Activated CD4-positive, alpha-beta memory T cell treated with anti-CD3 and anti-CD28 coated beads for 36 hours (primary cell): ENCODE measurements at regions not wholly inside any gene's neighbourhood (a gene's known extent, or its start where the extent isn't known, plus 50 kb on each side); places are given as distances from the start of the nearest gene placed in this dataset.
"Not testable (repeated sequence)": the region's sequence is repeated elsewhere in the genome, so short reads cannot be mapped to it uniquely, and the experiment has no call there.

Source experiments
- CTCF ChIA-PET: fragments of 350-600 bp; sonication (Branson Sonifier 250); formaldehyde crosslinking; loops from one replicate; lab custom pipeline; 2021; ENCODE audit warnings: antibody characterized with exemption, inconsistent platforms; lab: Charles Lee
- POLR2A ChIA-PET: fragments of 350-600 bp; sonication (Branson Sonifier 250); formaldehyde crosslinking; loops from one replicate; lab custom pipeline; 2021; ENCODE audit warnings: antibody characterized with exemption; lab: Charles Lee
- DNase-seq: peaks from one replicate; pipeline ENCODE4 v3.0.0-alpha.2; 2020
- H3K27ac Mint-ChIP-seq: one replicate; pipeline ENCODE4 v1.8.0; 2021; ENCODE audit warnings: mixed read lengths
- H3K27me3 Mint-ChIP-seq: one replicate; pipeline ENCODE4 v1.8.0; 2021; ENCODE audit warnings: mixed read lengths
- H3K36me3 Mint-ChIP-seq: one replicate; pipeline ENCODE4 v1.8.0; 2021; ENCODE audit warnings: mixed read lengths
- H3K4me1 Mint-ChIP-seq: one replicate; pipeline ENCODE4 v1.8.0; 2021; ENCODE audit warnings: low read depth, mixed read lengths
- H3K4me3 Mint-ChIP-seq: one replicate; pipeline ENCODE4 v1.8.0; 2021; ENCODE audit warnings: mild to moderate bottlenecking, mixed read lengths
- H3K9me3 Mint-ChIP-seq: one replicate; pipeline ENCODE4 v1.8.0; 2021; ENCODE audit warnings: mixed read lengths
- intact Hi-C: fragments of 100-400 bp; cut with micrococcal nuclease; formaldehyde crosslinking; loops from one replicate; pipeline ENCODE4 v1.15.1; 2023

DNA sequence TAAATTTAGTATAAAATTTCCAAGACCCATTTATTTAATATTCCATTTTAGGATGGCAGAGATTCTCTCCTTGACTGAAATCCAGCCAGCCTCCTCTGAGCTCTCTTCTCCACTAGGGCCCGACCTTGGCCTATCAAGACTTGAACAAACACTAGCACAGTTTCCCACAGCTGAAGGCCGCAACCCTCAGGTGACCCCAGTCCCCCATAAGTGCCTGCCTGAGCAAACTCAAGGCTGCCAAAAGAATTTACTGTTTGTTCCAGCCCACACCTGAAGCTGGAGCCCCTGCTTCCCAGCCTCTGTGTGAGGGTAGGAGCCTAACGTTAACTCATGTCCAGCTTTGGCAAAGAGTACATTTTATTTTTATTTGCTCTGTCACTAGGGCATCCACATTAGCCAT is 629.0 kb upstream of the ZFP42 start:
- Mint-ChIP-seq H3K9me3 (peaks cover 2% of the 10 kb centered on the region), H3K27me3 (no peaks in the 10 kb centered on the region), H3K4me1 (no peaks in the 10 kb centered on the region), H3K36me3 (no peaks in the 10 kb centered on the region), H3K27ac (no peak overlapping the region), H3K4me3 (no peak overlapping the region)
- CTCF ChIA-PET = no interaction called here
- POLR2A ChIA-PET = no interaction called here
- intact Hi-C loops = no loop called here
- DNase-seq = no peak

DNA sequence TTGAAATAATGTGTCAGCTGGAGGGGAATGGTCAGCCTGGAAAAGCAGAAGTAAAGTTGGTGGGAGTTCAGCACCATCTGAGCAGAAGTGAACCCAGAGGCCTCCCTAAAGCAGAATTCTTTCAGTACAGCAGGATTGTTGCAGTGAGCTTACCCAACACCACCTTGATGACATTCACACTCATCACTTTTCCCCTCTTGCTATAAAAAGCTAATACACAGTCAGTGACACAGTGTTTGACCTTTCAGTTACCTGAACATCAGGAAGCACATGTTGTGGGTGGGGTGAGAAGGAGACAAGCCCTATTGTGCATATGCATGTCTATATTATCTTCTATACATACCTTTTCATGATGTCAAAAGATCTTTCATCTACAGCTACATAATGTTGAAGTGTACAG is 624.7 kb upstream of the ZFP42 start:
- intact Hi-C loops = no loop called here
- Mint-ChIP-seq H3K4me3 (no peak overlapping the region), H3K27me3 (no peaks in the 10 kb centered on the region), H3K9me3 (peaks cover 15% of the 10 kb centered on the region), H3K4me1 (no peaks in the 10 kb centered on the region), H3K36me3 (no peaks in the 10 kb centered on the region), H3K27ac (no peak overlapping the region)
- no peak for DNase-seq
- POLR2A ChIA-PET = no interaction called here
- CTCF ChIA-PET = no interaction called here

DNA sequence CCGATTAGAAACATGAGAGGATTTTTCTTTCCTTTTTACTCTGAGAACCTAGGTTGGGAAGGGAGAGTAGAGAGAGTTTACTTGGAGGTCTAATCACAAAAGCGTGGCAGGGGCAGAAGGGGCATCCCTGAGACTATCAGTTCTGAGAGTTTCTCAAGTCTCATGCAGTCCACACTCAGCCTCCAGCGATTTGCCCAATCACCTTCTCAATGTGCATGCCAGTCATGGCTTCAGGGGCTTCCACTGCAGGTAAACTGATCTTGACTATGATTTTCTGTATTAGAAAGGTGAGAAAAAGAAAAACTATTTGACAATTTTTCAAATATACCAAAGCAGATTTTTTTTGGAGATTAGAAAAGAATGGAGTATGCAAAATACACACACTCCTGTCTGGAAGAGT is 617.1 kb upstream of the ZFP42 start:
- DNase-seq = no peak
- Mint-ChIP-seq H3K4me1 (no peaks in the 10 kb centered on the region), H3K36me3 (no peaks in the 10 kb centered on the region), H3K27me3 (no peaks in the 10 kb centered on the region), H3K9me3 (peaks cover 12% of the 10 kb centered on the region), H3K4me3 (no peak overlapping the region), H3K27ac (no peak overlapping the region)
- intact Hi-C loops = no loop called here
- ChIA-PET POLR2A (no interaction called here), CTCF (no interaction called here)

DNA sequence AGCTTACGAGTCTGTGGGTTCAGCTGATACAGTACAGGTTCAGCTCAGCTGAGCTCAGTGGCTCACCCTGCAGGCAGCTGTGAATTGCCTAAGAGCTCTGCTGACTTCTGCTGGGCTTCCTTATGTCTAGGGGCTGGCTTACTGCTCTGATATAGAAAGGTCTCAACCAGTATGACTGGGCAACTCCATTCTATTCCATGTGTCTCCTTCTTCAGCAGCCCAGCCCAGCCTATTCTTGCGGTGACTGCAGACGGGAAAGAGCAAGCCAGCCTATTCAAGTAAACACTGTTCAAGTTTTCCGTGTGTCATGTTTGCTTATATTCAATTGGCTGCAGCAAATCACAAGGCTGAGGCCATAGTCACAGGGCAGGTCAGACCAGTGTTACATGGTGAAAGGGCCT is 615.4 kb upstream of the ZFP42 start:
- intact Hi-C loops = no loop called here
- no peak overlapping the region for H3K27ac Mint-ChIP-seq
- H3K4me3 Mint-ChIP-seq = no peak overlapping the region
- no peaks in the 10 kb centered on the region for H3K36me3 Mint-ChIP-seq
- H3K9me3 Mint-ChIP-seq = peaks cover 13% of the 10 kb centered on the region
- H3K27me3 Mint-ChIP-seq = no peaks in the 10 kb centered on the region
- ChIA-PET POLR2A (no interaction called here), CTCF (no interaction called here)
- DNase-seq = no peak
- H3K4me1 Mint-ChIP-seq = no peaks in the 10 kb centered on the region

DNA sequence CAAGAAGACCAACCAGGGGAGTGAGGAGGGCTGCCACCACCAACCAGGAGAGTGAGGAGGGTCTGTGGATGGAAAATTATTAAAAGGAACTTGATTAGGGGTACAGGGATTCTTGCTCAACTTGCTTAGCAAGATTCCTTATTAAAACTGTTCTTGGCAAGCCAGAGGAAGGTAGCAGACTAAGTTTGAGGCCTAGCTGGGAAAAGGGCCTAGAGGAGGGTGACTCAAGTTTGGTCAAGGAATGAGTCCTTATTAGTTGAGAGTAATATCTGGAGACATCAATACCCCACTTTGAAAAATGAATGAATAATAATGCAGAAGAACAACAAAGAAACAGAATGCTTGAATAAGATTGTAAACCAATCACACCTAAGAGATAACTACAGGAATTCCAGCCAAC is 612.4 kb upstream of the ZFP42 start:
- no peak overlapping the region for H3K4me3 Mint-ChIP-seq
- ChIA-PET POLR2A (no interaction called here), CTCF (no interaction called here)
- H3K9me3 Mint-ChIP-seq = peaks cover 8% of the 10 kb centered on the region
- no peaks in the 10 kb centered on the region for H3K36me3 Mint-ChIP-seq
- H3K27me3 Mint-ChIP-seq = no peaks in the 10 kb centered on the region
- no peak overlapping the region for H3K27ac Mint-ChIP-seq
- no peaks in the 10 kb centered on the region for H3K4me1 Mint-ChIP-seq
- DNase-seq = no peak
- intact Hi-C loops = no loop called here

DNA sequence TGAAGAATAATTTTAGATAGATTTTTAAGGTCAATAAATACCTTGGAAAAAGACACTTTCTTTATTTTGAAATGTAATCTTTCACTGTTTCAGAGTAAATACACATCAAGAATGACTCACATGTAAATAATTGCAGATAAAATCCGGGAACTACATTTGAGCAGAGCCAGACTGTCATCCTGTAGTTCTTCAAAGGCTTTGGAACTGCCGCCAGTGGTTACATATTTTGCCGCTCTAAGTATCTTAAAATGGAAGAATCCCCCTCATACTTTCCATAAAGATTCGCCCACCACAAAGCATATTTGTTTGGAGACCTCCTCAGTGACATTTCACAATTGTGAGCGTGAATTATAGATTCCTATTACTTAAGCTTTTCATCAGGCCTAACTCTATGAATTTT is 607.8 kb upstream of the ZFP42 start:
- intact Hi-C loops = no loop called here
- Mint-ChIP-seq H3K36me3 (no peaks in the 10 kb centered on the region), H3K27ac (no peak overlapping the region), H3K4me1 (no peaks in the 10 kb centered on the region), H3K9me3 (peaks cover 8% of the 10 kb centered on the region), H3K27me3 (no peaks in the 10 kb centered on the region), H3K4me3 (no peak overlapping the region)
- no peak for DNase-seq
- ChIA-PET POLR2A (no interaction called here), CTCF (no interaction called here)

DNA sequence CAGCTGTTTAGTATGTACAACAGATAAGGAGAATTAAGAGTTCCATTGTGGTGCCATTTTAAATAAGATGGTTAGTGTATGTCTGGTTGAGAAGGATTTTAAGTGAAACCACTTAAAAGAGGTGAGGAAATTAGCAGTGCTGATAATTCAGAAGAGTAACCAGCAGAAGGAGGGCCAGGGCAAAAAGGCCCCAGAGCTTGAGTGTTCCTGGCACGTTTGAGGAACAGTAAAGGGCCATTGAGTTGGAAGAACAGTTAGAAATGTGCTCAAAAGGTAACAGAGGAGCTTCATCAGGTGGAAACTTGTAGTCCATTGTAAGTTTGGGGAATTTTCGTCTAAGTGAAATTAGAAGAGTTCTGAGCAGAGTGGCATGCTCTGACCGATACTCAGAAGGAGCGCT is 606.2 kb upstream of the ZFP42 start:
- Mint-ChIP-seq H3K9me3 (peaks cover 4% of the 10 kb centered on the region), H3K36me3 (no peaks in the 10 kb centered on the region), H3K27me3 (no peaks in the 10 kb centered on the region), H3K4me1 (no peaks in the 10 kb centered on the region), H3K4me3 (no peak overlapping the region), H3K27ac (no peak overlapping the region)
- ChIA-PET CTCF (no interaction called here), POLR2A (no interaction called here)
- intact Hi-C loops = no loop called here
- no peak for DNase-seq

DNA sequence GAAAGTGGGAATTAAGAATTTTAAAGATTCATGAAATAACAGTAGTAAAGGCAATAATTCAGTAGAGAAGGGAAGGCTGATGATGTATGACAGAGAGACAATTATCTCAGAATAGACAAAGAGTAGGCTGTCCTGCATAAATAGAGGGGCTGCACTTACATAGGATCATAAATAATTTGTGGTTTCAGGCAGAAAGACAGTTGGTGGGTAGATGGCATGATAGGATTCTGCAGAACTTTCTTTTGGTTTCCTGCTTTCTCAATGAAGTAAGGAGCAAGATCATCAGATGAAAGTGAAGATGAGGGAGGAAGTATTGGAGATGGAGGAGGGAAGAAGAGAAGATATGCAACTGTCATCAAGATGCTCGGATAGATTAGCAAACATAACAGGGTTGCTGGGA is 604.9 kb upstream of the ZFP42 start:
- intact Hi-C loops = no loop called here
- POLR2A ChIA-PET = no interaction called here
- no peaks in the 10 kb centered on the region for H3K27me3 Mint-ChIP-seq
- peaks cover 7% of the 10 kb centered on the region for H3K9me3 Mint-ChIP-seq
- no peaks in the 10 kb centered on the region for H3K36me3 Mint-ChIP-seq
- no peak overlapping the region for H3K4me3 Mint-ChIP-seq
- H3K4me1 Mint-ChIP-seq = no peaks in the 10 kb centered on the region
- CTCF ChIA-PET = no interaction called here
- DNase-seq = no peak
- no peak overlapping the region for H3K27ac Mint-ChIP-seq

DNA sequence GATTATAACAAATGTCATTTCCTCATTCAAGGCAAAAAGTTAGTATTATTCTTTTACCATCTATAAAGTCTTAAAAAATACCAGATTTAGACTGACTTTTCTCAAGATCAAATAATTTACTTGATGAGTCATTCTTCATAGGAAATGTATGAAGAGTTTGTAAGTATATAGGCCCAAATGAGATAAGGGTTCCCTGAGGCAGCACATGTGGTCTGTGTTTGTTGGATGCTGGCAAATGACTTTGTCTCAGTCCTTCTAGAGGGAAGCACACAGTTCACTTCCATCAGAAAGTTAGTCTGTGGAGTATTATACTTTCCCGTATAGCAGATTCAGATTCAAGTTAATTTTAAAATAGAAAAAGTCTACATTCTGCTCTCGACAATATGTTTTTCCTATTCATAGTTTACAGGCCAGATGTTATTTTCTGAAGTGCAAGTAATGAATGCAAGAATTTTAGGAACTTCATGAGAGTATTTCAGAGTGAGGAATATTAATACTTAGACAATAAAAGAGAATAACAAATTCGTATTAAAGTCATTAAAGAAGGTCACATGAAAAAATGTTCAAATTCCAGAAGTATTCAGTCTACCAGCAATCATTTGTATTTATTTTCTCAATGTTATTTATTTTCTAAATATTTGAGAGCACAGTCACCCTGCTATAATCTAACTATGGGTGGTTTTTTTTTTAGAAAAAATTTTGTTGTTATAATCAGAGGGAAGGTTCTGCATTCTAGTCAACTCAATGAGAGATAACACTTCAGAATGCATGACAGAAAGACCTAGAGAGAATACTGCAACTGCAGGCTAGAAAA is 601.8 kb upstream of the ZFP42 start:
- ChIA-PET POLR2A (no interaction called here), CTCF (no interaction called here)
- no peak for DNase-seq
- Mint-ChIP-seq H3K27ac (no peak overlapping the region), H3K36me3 (no peaks in the 10 kb centered on the region), H3K4me3 (no peak overlapping the region), H3K27me3 (no peaks in the 10 kb centered on the region), H3K9me3 (peaks cover 4% of the 10 kb centered on the region), H3K4me1 (no peaks in the 10 kb centered on the region)
- intact Hi-C loops = no loop called here

DNA sequence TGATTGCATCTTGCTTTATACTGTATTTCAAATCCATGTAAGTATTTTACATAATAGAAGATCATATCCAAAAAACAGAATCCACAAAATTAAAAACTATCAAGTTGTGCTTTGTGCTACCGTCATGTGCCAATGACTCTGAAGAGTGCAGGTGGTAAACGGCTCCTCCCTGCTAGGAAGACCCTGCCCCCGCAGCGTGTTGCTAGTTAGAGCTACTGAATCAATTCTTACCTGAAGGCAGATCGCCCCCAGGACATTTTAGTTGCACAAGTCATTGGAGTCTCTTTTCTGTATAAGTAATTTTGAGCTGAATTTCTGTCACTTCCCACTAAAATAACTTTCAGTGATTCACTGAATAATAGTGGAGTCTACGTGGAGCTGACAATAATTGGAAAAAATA is 599.5 kb upstream of the ZFP42 start:
- H3K4me1 Mint-ChIP-seq = no peaks in the 10 kb centered on the region
- H3K9me3 Mint-ChIP-seq = peaks cover 10% of the 10 kb centered on the region
- intact Hi-C loops = no loop called here
- no peaks in the 10 kb centered on the region for H3K36me3 Mint-ChIP-seq
- no peak overlapping the region for H3K4me3 Mint-ChIP-seq
- ChIA-PET POLR2A (no interaction called here), CTCF (no interaction called here)
- H3K27ac Mint-ChIP-seq = no peak overlapping the region
- no peaks in the 10 kb centered on the region for H3K27me3 Mint-ChIP-seq
- no peak for DNase-seq

DNA sequence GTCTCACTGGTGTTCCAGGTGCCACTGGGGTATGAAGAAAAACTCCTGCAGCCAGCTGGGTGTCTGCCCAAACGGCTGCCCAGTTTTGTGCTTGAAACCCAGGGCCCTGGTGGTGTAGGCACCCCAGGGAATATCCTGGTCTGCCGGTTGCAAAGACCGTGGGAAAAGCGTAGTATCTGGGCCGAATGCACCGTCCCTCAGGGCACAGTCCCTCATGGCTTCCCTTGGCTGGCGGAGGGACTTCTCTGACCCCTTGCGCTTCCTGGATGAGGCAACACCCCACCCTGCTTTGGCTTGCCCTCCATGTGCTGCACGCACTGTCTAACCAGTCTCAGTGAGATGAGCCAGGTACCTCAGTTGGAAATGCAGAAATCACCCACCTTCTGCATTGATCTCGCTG is 587.1 kb upstream of the ZFP42 start:
- DNase-seq, POLR2A ChIA-PET, H3K27ac Mint-ChIP-seq, CTCF ChIA-PET, H3K4me1 Mint-ChIP-seq, intact Hi-C loops, H3K27me3 Mint-ChIP-seq, H3K4me3 Mint-ChIP-seq, H3K36me3 Mint-ChIP-seq: not testable (repeated sequence)
- peaks cover 26% of the 10 kb centered on the region for H3K9me3 Mint-ChIP-seq

DNA sequence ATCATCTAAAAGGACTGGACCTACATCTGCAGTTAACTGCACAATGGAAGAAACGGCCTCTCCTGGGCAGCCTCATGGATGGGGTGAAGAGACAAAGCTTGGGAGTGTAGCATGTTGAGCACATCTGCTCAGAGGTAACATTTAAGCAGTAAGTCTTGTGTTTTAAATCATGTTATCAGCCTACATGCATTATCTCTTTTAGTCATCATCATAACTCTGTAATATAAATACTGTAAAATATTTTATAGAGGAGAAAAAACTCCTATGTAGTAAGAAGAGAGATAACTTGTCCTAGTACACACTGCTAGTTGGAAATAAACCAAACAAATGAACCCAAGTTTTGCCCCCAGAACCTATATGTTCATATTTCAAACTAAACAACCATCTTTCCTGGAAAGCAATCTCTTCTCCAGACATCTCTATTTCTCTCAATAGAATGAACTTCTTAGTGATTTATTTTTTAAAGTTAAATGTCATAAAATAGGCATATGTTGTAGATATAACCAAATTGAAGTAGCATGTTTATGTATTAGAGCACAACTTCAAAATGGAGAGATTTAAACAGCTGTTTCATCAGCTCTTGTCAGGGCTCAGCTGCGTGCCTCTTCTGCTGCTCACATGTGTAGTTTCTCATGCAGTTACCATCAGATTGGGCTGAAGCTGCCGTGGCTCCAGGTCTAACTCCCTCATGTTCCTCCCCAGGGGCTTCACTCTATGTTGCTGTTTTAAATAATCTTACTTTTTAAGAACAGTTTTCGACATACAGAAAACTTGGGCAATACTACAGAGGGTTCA is 581.8 kb upstream of the ZFP42 start:
- H3K4me1 Mint-ChIP-seq = no peaks in the 10 kb centered on the region
- no peak overlapping the region for H3K4me3 Mint-ChIP-seq
- H3K27me3 Mint-ChIP-seq = no peaks in the 10 kb centered on the region
- H3K27ac Mint-ChIP-seq = no peak overlapping the region
- intact Hi-C loops = no loop called here
- no peaks in the 10 kb centered on the region for H3K9me3 Mint-ChIP-seq
- no peak for DNase-seq
- CTCF ChIA-PET = no interaction called here
- POLR2A ChIA-PET = no interaction called here
- H3K36me3 Mint-ChIP-seq = no peaks in the 10 kb centered on the region

DNA sequence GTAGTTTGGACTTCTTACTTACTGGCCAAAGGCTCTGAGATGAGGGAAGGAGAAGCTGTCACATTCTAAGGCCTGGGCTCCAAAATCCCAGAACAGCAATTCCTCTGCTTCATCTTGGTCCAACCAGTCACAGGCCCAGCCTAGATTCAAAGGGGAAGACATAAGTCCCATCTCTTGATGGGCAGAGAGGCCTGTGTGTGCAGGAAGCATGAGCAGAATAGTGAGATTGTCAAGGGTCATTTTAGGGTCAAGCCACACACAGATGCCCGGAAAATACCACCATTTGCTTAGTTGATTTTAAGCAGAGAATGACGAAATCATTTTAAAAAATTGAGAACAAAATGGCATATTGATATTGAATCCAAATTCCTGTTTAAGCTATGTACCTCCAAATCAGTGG is 580.9 kb upstream of the ZFP42 start:
- ChIA-PET POLR2A (no interaction called here), CTCF (no interaction called here)
- H3K4me3 Mint-ChIP-seq = no peak overlapping the region
- H3K27me3 Mint-ChIP-seq = no peaks in the 10 kb centered on the region
- intact Hi-C loops = no loop called here
- no peak for DNase-seq
- H3K36me3 Mint-ChIP-seq = no peaks in the 10 kb centered on the region
- H3K27ac Mint-ChIP-seq = no peak overlapping the region
- peaks cover 9% of the 10 kb centered on the region for H3K9me3 Mint-ChIP-seq
- H3K4me1 Mint-ChIP-seq = no peaks in the 10 kb centered on the region
